Chondrocyte (in vitro differentiated cells): ENCODE measurements at regions not wholly inside any gene's neighbourhood (a gene's known extent, or its start where the extent isn't known, plus 50 kb on each side); places are given as distances from the start of the nearest gene placed in this dataset.

Source experiments
- DNase-seq: peaks from one replicate; pipeline ENCODE4 v3.0.0; 2021; ENCODE audit warnings: mixed read lengths, low spot score
- H3K27ac Mint-ChIP-seq: one replicate; pipeline ENCODE4 v1.8.0; 2021; ENCODE audit warnings: mild to moderate bottlenecking, moderate library complexity, mixed read lengths; ENCODE audit not compliant: unreplicated experiment
- H3K27me3 Mint-ChIP-seq: 2 replicates; pipeline ENCODE4 v1.8.0; 2021; ENCODE audit warnings: low read depth, mixed read lengths
- H3K36me3 Mint-ChIP-seq: 2 replicates; pipeline ENCODE4 v1.8.0; 2021; ENCODE audit warnings: low read depth, mixed read lengths
- H3K4me1 Mint-ChIP-seq: 2 replicates; pipeline ENCODE4 v1.8.0; 2021; ENCODE audit warnings: low read depth, mild to moderate bottlenecking, mixed read lengths
- H3K4me3 Mint-ChIP-seq: one replicate; pipeline ENCODE4 v1.8.0; 2021; ENCODE audit warnings: mild to moderate bottlenecking, moderate library complexity, mixed read lengths; ENCODE audit not compliant: unreplicated experiment
- H3K9me3 Mint-ChIP-seq: 2 replicates; pipeline ENCODE4 v1.8.0; 2021; ENCODE audit warnings: low read depth, mixed read lengths
- CTCF ChIP-seq: fragments of 200-600 bp; sonication (generic); IDR thresholded peaks from 2 replicates; pipeline ENCODE4 v1.5.0; 2021; ENCODE audit warnings: antibody characterized with exemption, mild to moderate bottlenecking, moderate library complexity

GRCh38 chr7:67781841-67782240 lies 785.2 kb downstream of the TYW1 start:
- Mint-ChIP-seq H3K4me1 (no peaks in the 10 kb centered on the region), H3K27me3 (peaks cover 1% of the 10 kb centered on the region), H3K4me3 (no peak overlapping the region), H3K9me3 (peaks cover 2% of the 10 kb centered on the region), H3K36me3 (no peaks in the 10 kb centered on the region), H3K27ac (no peak overlapping the region)
- no peak for DNase-seq
- TF ChIP-seq CTCF, result no peak

- no peak for DNase-seq
- Mint-ChIP-seq H3K4me3 (no peak overlapping the region), H3K27ac (no peak overlapping the region), H3K27me3 (peaks cover under 1% of the 10 kb centered on the region), H3K9me3 (no peaks in the 10 kb centered on the region), H3K4me1 (no peaks in the 10 kb centered on the region), H3K36me3 (no peaks in the 10 kb centered on the region)
- no peak for TF ChIP-seq CTCF
Observed at GRCh38 chr7:67786021-67786420, 789.4 kb downstream of the TYW1 start.

- DNase-seq, result no peak
- Mint-ChIP-seq H3K4me3 (no peak overlapping the region), H3K4me1 (no peaks in the 10 kb centered on the region), H3K9me3 (no peaks in the 10 kb centered on the region), H3K27ac (no peak overlapping the region), H3K27me3 (peaks cover 5% of the 10 kb centered on the region), H3K36me3 (no peaks in the 10 kb centered on the region)
- TF ChIP-seq CTCF, result peak; percentile 83
Observed at GRCh38 chr7:67788669-67789068, 792.0 kb downstream of the TYW1 start.

- Mint-ChIP-seq H3K4me1 (no peaks in the 10 kb centered on the region), H3K4me3 (no peak overlapping the region), H3K27me3 (peaks cover 5% of the 10 kb centered on the region), H3K27ac (no peak overlapping the region), H3K36me3 (no peaks in the 10 kb centered on the region), H3K9me3 (no peaks in the 10 kb centered on the region)
- TF ChIP-seq CTCF, result no peak
- no peak for DNase-seq
Observed at GRCh38 chr7:67791918-67792317, 795.3 kb downstream of the TYW1 start.

- no peak overlapping the region for H3K27ac Mint-ChIP-seq
- peaks cover 5% of the 10 kb centered on the region for H3K27me3 Mint-ChIP-seq
- no peak for TF ChIP-seq CTCF
- no peak for DNase-seq
- peaks cover 4% of the 10 kb centered on the region for H3K9me3 Mint-ChIP-seq
- no peaks in the 10 kb centered on the region for H3K4me1 Mint-ChIP-seq
- no peaks in the 10 kb centered on the region for H3K36me3 Mint-ChIP-seq
- no peak overlapping the region for H3K4me3 Mint-ChIP-seq
Observed at GRCh38 chr7:67794544-67794943, 797.9 kb downstream of the TYW1 start.
